IMR-90 (cell line): ENCODE measurements at regions not wholly inside any gene's neighbourhood (a gene's known extent, or its start where the extent isn't known, plus 50 kb on each side); places are given as distances from the start of the nearest gene placed in this dataset.

Experiments
- ATAC-seq: fragments of 200-7000 bp; cut with Tn5 transposase; 2 replicates; pipeline ENCODE4 v1.9.1; 2020; ENCODE audit warnings: low read depth, mild to moderate bottlenecking, moderate library complexity
- BruUV-seq: library from RNA; stranded (reverse); fragments of 400-500 nt; replicated peaks from 2 replicates; lab custom pipeline; 2021; lab: Mats Ljungman, UMichigan
- CTCF ChIA-PET: fragments of 300-600 bp; formaldehyde crosslinking; extraction: SDS; loops from one replicate; lab custom pipeline; 2021; ENCODE audit warnings: antibody characterized with exemption; lab: Yijun Ruan, JAX
- POLR2A ChIA-PET: fragments of 300-600 bp; sonication (Branson Sonifier 250); formaldehyde crosslinking; loops from one replicate; lab custom pipeline; 2022; ENCODE audit warnings: antibody characterized with exemption; ENCODE audit not compliant: unreplicated experiment; lab: Charles Lee
- DNase-seq: peaks from one replicate; pipeline ENCODE4 v3.0.0; 2013
- H2AFZ ChIP-seq: replicated peaks from 2 replicates; pipeline ENCODE3; 2013; ENCODE audit warnings: low read length, mild to moderate bottlenecking; ENCODE audit not compliant: poor library complexity
- H2AK5ac ChIP-seq: 2 replicates; pipeline ENCODE4 v1.6.1; 2013; ENCODE audit warnings: low read depth, low read length, inconsistent platforms
- H2AK9ac ChIP-seq: replicated peaks from 2 replicates; pipeline ENCODE3; 2013; ENCODE audit warnings: mild to moderate bottlenecking, low read depth, low read length, moderate library complexity; ENCODE audit not compliant: poor library complexity
- H2BK120ac ChIP-seq: 2 replicates; pipeline ENCODE4 v1.6.1; 2013; ENCODE audit warnings: low read depth, low read length, inconsistent platforms
- H2BK15ac ChIP-seq: 3 replicates; pipeline ENCODE4 v1.6.1; 2013; ENCODE audit warnings: low read depth, low read length, inconsistent platforms
- H2BK20ac ChIP-seq: 2 replicates; pipeline ENCODE4 v1.6.1; 2013; ENCODE audit warnings: low read depth, mild to moderate bottlenecking, inconsistent platforms, low read length, moderate library complexity
- H2BK5ac ChIP-seq: 2 replicates; pipeline ENCODE4 v1.6.1; 2013; ENCODE audit warnings: mild to moderate bottlenecking, low read depth, low read length, inconsistent platforms; ENCODE audit not compliant: poor library complexity, severe bottlenecking
- H3K14ac ChIP-seq: replicated peaks from 2 replicates; pipeline ENCODE4 v1.6.1; 2013; ENCODE audit warnings: low read depth, low read length, inconsistent platforms
- H3K18ac ChIP-seq: 2 replicates; pipeline ENCODE4 v1.6.1; 2013; ENCODE audit warnings: low read depth, low read length, control low read depth
- H3K23ac ChIP-seq: 2 replicates; pipeline ENCODE4 v1.6.1; 2013; ENCODE audit warnings: low read depth, low read length, inconsistent platforms
- H3K27ac ChIP-seq: 2 replicates; pipeline ENCODE4 v1.5.1; 2013; ENCODE audit warnings: mild to moderate bottlenecking, control low read depth, low read length; ENCODE audit not compliant: insufficient read depth
- H3K27me3 ChIP-seq: 2 replicates; pipeline ENCODE4 v1.6.1; 2013; ENCODE audit warnings: low read length; ENCODE audit not compliant: control insufficient read depth, insufficient read depth
- H3K36me3 ChIP-seq: 2 replicates; pipeline ENCODE4 v1.6.1; 2013; ENCODE audit warnings: low read length, mixed read lengths; ENCODE audit not compliant: control insufficient read depth, insufficient read depth
- H3K4ac ChIP-seq: 2 replicates; pipeline ENCODE4 v1.6.1; 2013; ENCODE audit warnings: low read depth, low read length, inconsistent platforms
- H3K4me1 ChIP-seq: 2 replicates; pipeline ENCODE4 v1.6.1; 2013; ENCODE audit warnings: low read length, mixed read lengths; ENCODE audit not compliant: control insufficient read depth, insufficient read depth
- H3K4me2 ChIP-seq: 2 replicates; pipeline ENCODE4 v1.6.1; 2013; ENCODE audit warnings: low read depth, mild to moderate bottlenecking, control low read depth, low read length, moderate library complexity
- H3K4me3 ChIP-seq: 2 replicates; pipeline ENCODE4 v1.5.1; 2013; ENCODE audit warnings: low read depth, mild to moderate bottlenecking, control low read depth, low read length, moderate library complexity; ENCODE audit not compliant: insufficient read depth
- H3K56ac ChIP-seq: 2 replicates; pipeline ENCODE4 v1.6.1; 2013; ENCODE audit warnings: low read length, inconsistent platforms; ENCODE audit not compliant: insufficient read depth; ENCODE audit errors: extremely low read depth
- H3K79me1 ChIP-seq, 2 experiments: 2 replicates each; pipeline ENCODE4 v1.6.1; 2013; ENCODE audit warnings: low read length in 2 of 2, inconsistent platforms in 1 of 2, low read depth in 1 of 2
- H3K9ac ChIP-seq: 2 replicates; pipeline ENCODE4 v1.6.1; 2013; ENCODE audit warnings: low read depth, low read length, control low read depth
- H3K9me1 ChIP-seq: 2 replicates; pipeline ENCODE4 v1.6.1; 2013; ENCODE audit warnings: low read length, inconsistent platforms; ENCODE audit not compliant: insufficient read depth
- H3K9me3 ChIP-seq: 2 replicates; pipeline ENCODE4 v1.6.1; 2013; ENCODE audit warnings: low read length; ENCODE audit not compliant: control insufficient read depth, insufficient read depth
- H4K20me1 ChIP-seq: 2 replicates; pipeline ENCODE4 v1.6.1; 2013; ENCODE audit warnings: low read length, inconsistent platforms; ENCODE audit not compliant: insufficient read depth
- H4K5ac ChIP-seq: 2 replicates; pipeline ENCODE4 v1.6.1; 2013; ENCODE audit warnings: mild to moderate bottlenecking, low read depth, low read length, control low read depth
- H4K8ac ChIP-seq, 2 experiments: 2 replicates each; pipeline ENCODE4 v1.6.1; 2013; ENCODE audit warnings: low read depth in 2 of 2, low read length in 2 of 2, control low read depth in 1 of 2, inconsistent platforms in 1 of 2
- H4K91ac ChIP-seq: 2 replicates; pipeline ENCODE4 v1.6.1; 2013; ENCODE audit warnings: low read depth, low read length, inconsistent platforms; ENCODE audit not compliant: insufficient read depth
- FOS ChIP-seq: fragments of 150-350 bp; IDR thresholded peaks from 2 replicates; pipeline ENCODE4 v1.6.1; 2016; ENCODE audit warnings: low read depth, low read length
- MAZ ChIP-seq: IDR thresholded peaks from 2 replicates; pipeline ENCODE4 v1.6.1; 2012; ENCODE audit warnings: low read depth, mild to moderate bottlenecking, low read length, improper control_type of control experiment, moderate library complexity, borderline replicate concordance
- MXI1 ChIP-seq: IDR thresholded peaks from 2 replicates; pipeline ENCODE4 v1.6.1; 2012; ENCODE audit warnings: low read depth, mild to moderate bottlenecking, low read length, moderate library complexity, borderline replicate concordance
- NFE2L2 ChIP-seq: fragments of 150-350 bp; IDR thresholded peaks from 2 replicates; pipeline ENCODE4 v1.6.1; 2016; ENCODE audit warnings: low read depth, mild to moderate bottlenecking, low read length
- POLR2A ChIP-seq: IDR thresholded peaks from 2 replicates; pipeline ENCODE4 v1.6.1; 2012; ENCODE audit warnings: mild to moderate bottlenecking, low read depth, low read length
- RAD21 ChIP-seq: IDR thresholded peaks from 2 replicates; pipeline ENCODE4 v1.6.1; 2012; ENCODE audit warnings: low read length, improper control_type of control experiment
- WGBS, 2 experiments: methylation state at CpG; one replicate each; pipeline versions ENCODE4 v1.1.5 to v1.1.7; 2013; ENCODE audit warnings: missing lambda C conversion rate in 2 of 2; ENCODE audit not compliant: insufficient read length in 1 of 2; ENCODE audit errors: extremely low coverage in 2 of 2; 5-methylcytosine and 5-hydroxymethylcytosine counted together
- dilution Hi-C: fragments of 300-500 bp; cut with HindIII; formaldehyde crosslinking; loops from one replicate; pipeline ENCODE4 v1.14.3; 2018; ENCODE audit warnings: low sequenced_read_pairs; ENCODE audit not compliant: unreplicated experiment
- in situ Hi-C: fragments of 300-500 bp; cut with MboI; formaldehyde crosslinking; loops from 3 replicates; pipeline ENCODE4 v1.14.3; 2019; ENCODE audit warnings: low sequenced_read_pairs, inconsistent platforms, mixed read lengths
- intact Hi-C: fragments of 100-400 bp; cut with micrococcal nuclease; formaldehyde crosslinking; loops from 2 replicates; pipeline ENCODE4 v1.10.0; 2022
- TF ChIP-seq, protein P1 (sequence below): conservative IDR thresholded peaks from 2 replicates; pipeline ENCODE4 v1.5.1; 2012; ENCODE audit warnings: mild to moderate bottlenecking, low read depth, low read length, improper control_type of control experiment

DNA sequence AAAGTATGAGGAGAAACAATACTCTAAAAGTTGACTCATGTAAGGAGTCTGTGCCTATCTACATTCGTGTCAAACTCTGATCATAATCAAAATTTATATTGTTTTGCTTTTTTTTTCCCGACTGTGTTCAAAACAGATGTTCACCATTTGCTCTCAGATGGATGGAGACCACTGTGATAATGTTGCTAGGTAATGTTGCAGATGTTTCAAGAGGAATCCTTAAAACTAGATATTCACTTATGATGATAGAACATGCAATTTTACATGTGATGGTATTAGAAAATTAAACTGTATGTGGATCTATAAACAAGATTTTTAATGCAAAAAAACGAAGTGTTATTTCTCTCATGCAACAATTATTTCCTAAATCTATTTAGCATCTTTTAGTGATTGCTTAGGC lies 1080.1 kb downstream of the REEP3 start:
- Histone ChIP-seq H2BK15ac (no peak overlapping the region), H4K91ac (no peak overlapping the region), H3K56ac (no peak overlapping the region), H3K18ac (no peak overlapping the region), H2AK9ac (no peak overlapping the region), H3K27me3 (no peaks in the 10 kb centered on the region), H4K5ac (no peak overlapping the region), H3K4me2 (no peak overlapping the region), H3K14ac (no peak overlapping the region), H4K8ac (no peak overlapping the region), H3K4me3 (no peak overlapping the region), H4K20me1 (no peaks in the 10 kb centered on the region), H2BK5ac (no peak overlapping the region), H2AFZ (no peak overlapping the region), H3K9me1 (no peaks in the 10 kb centered on the region), H3K27ac (no peak overlapping the region), H2BK20ac (no peak overlapping the region), H2BK120ac (no peak overlapping the region), H3K9ac (no peak overlapping the region), H3K4me1 (no peaks in the 10 kb centered on the region), H3K9me3 (no peaks in the 10 kb centered on the region), H3K79me1 (no peaks in the 10 kb centered on the region), H3K23ac (no peak overlapping the region), H3K36me3 (no peaks in the 10 kb centered on the region), H3K4ac (no peak overlapping the region), H2AK5ac (no peak overlapping the region)
- BruUV-seq: no TSS peak
- in situ Hi-C loops (no loop called here), dilution Hi-C loops (no loop called here), intact Hi-C loops (no loop called here)
- no peak for ATAC-seq
- ChIA-PET CTCF (no interaction called here), POLR2A (no interaction called here)
- no peak for DNase-seq
- WGBS, 2 experiments: no CpG with 5 or more reads among the region's 3 CpGs
- TF ChIP-seq RAD21 (no peak), MXI1 (no peak), MAZ (no peak), POLR2A (no peak), FOS (no peak), NFE2L2 (no peak)
- TF ChIP-seq, protein P1, sequence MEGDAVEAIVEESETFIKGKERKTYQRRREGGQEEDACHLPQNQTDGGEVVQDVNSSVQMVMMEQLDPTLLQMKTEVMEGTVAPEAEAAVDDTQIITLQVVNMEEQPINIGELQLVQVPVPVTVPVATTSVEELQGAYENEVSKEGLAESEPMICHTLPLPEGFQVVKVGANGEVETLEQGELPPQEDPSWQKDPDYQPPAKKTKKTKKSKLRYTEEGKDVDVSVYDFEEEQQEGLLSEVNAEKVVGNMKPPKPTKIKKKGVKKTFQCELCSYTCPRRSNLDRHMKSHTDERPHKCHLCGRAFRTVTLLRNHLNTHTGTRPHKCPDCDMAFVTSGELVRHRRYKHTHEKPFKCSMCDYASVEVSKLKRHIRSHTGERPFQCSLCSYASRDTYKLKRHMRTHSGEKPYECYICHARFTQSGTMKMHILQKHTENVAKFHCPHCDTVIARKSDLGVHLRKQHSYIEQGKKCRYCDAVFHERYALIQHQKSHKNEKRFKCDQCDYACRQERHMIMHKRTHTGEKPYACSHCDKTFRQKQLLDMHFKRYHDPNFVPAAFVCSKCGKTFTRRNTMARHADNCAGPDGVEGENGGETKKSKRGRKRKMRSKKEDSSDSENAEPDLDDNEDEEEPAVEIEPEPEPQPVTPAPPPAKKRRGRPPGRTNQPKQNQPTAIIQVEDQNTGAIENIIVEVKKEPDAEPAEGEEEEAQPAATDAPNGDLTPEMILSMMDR: no peak
